NT2/D1 (cell line): ENCODE measurements at regions not wholly inside any gene's neighbourhood (a gene's known extent, or its start where the extent isn't known, plus 50 kb on each side); places are given as distances from the start of the nearest gene placed in this dataset.

ENCODE experiments used
- SUZ12 ChIP-seq: IDR thresholded peaks from 2 replicates; pipeline ENCODE4 v1.6.1; 2011; ENCODE audit not compliant: insufficient read length, insufficient read depth; ENCODE audit errors: extremely low read depth
- YY1 ChIP-seq: IDR thresholded peaks from 2 replicates; pipeline ENCODE4 v1.6.1; 2011; ENCODE audit not compliant: insufficient read length, insufficient read depth
- ZNF274 ChIP-seq: IDR thresholded peaks from 2 replicates; pipeline ENCODE4 v1.6.1; 2011; ENCODE audit warnings: mild to moderate bottlenecking, low read depth, low read length

DNA sequence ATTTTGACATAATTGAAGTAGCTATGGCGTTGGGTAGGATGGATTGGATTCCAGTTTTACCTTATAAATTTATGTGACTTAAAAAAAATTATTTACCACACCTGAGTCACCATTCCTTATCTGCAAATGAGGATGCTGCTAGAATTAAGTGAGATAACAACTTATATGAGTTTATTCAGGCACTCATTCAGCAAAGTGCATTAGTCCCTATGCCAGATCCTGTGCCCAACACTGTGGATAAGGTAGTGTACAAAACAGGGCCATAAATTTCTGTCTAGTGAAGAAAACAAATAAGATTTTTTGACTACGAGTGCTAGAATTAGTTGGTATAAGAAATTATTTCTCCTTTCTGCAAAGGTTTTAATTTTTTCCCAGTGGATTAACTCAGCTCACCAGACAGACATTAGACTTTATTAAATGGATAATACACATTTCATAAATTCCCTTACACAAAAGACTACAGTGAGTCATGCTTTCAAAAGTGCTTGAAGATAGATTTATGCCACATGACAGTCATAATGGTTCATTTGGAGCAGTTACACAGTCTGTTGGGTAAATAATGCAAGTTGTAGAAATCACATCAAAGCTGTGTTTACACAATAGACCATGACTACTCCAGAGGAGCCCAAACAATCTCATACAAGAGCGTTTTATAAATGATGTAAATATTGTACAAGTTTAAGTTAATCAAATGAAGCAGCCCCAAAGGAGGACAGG, 129.9 kb upstream of the TGFBR2 start:
- no peak for TF ChIP-seq SUZ12
- TF ChIP-seq ZNF274, result no peak
- no peak for TF ChIP-seq YY1
